Endothelial cell of umbilical vein (primary cell): ENCODE measurements at regions not wholly inside any gene's neighbourhood (a gene's known extent, or its start where the extent isn't known, plus 50 kb on each side); places are given as distances from the start of the nearest gene placed in this dataset.

Experiments used
- BruUV-seq: library from RNA; stranded (reverse); fragments of 400-500 nt; replicated peaks from 2 replicates; lab custom pipeline; 2021; lab: Mats Ljungman, UMichigan
- CTCF ChIA-PET: fragments of 300-600, 350-600 bp; sonication (Branson Sonifier 250); formaldehyde crosslinking; loops from one replicate; lab custom pipeline; 2021; ENCODE audit warnings: antibody characterized with exemption, inconsistent platforms; lab: Charles Lee
- POLR2A ChIA-PET: fragments of 300-600, 350-600 bp; sonication (Branson Sonifier 250); formaldehyde crosslinking; loops from one replicate; lab custom pipeline; 2021; ENCODE audit warnings: antibody characterized with exemption, inconsistent platforms; lab: Charles Lee
- DNase-seq: peaks from one replicate; pipeline ENCODE4 v3.0.0-alpha.2; 2011; ENCODE audit warnings: low read depth, low spot score
- FAIRE-seq: peaks from 2 replicates; lab custom pipeline; 2011; peaks lifted over from hg19 to GRCh38; lab: Jason Lieb, UNC
- H2AFZ ChIP-seq: 2 replicates; pipeline ENCODE4 v1.6.0; 2012; ENCODE audit warnings: low read depth, low read length, control low read depth, inconsistent platforms
- H3K27ac ChIP-seq: 2 replicates; pipeline ENCODE4 v1.5.1; 2011; ENCODE audit warnings: low read depth, mild to moderate bottlenecking, control low read depth, low read length, moderate library complexity; ENCODE audit not compliant: insufficient read depth
- H3K27me3 ChIP-seq, 2 experiments: 2 replicates each; pipeline versions ENCODE4 v1.6.0 to v1.6.1; 2011; ENCODE audit warnings: low read length in 2 of 2, mixed read lengths in 1 of 2; ENCODE audit not compliant: control insufficient read depth in 2 of 2, insufficient read depth in 2 of 2
- H3K36me3 ChIP-seq, 2 experiments: 2 replicates in 1 of 2; 3 replicates in 1 of 2; pipeline ENCODE4 v1.5.1; 2011; ENCODE audit warnings: low read length in 2 of 2, mild to moderate bottlenecking in 1 of 2, moderate library complexity in 1 of 2; ENCODE audit not compliant: control insufficient read depth in 2 of 2, insufficient read depth in 2 of 2; ENCODE audit errors: extremely low read depth in 1 of 2
- H3K4me1 ChIP-seq: 3 replicates; pipeline ENCODE4 v1.5.1; 2011; ENCODE audit warnings: mild to moderate bottlenecking, low read length; ENCODE audit not compliant: control insufficient read depth, insufficient read depth; ENCODE audit errors: extremely low read depth
- H3K4me2 ChIP-seq: 2 replicates; pipeline ENCODE4 v1.6.1; 2011; ENCODE audit warnings: low read length, control low read depth, mixed read lengths; ENCODE audit not compliant: insufficient read depth
- H3K4me3 ChIP-seq, 3 experiments: fragments of 200-600 bp in 1 of 3; sonication (generic), shearing (Covaris generic) in 1 of 3; replicated peaks in 1 of 3; 2 replicates each; pipeline ENCODE4 v1.5.1; 2011 to 2016; ENCODE audit warnings: control low read depth in 3 of 3, low read length in 3 of 3, mild to moderate bottlenecking in 2 of 3, inconsistent platforms in 1 of 3, low read depth in 1 of 3, moderate library complexity in 1 of 3; ENCODE audit not compliant: insufficient read depth in 1 of 3
- H3K79me2 ChIP-seq: 2 replicates; pipeline ENCODE4 v1.6.0; 2012; ENCODE audit warnings: low read length, inconsistent platforms; ENCODE audit not compliant: control insufficient read depth, insufficient read depth
- H3K9ac ChIP-seq: replicated peaks from 2 replicates; pipeline ENCODE3; 2011; ENCODE audit warnings: low read length, control low read depth; ENCODE audit not compliant: insufficient read depth; ENCODE audit errors: extremely low read depth
- H3K9me1 ChIP-seq: replicated peaks from 3 replicates; pipeline ENCODE4 v1.6.0; 2011; ENCODE audit warnings: mild to moderate bottlenecking, low read length; ENCODE audit not compliant: control insufficient read depth, insufficient read depth; ENCODE audit errors: extremely low read depth
- H3K9me3 ChIP-seq: replicated peaks from 2 replicates; pipeline ENCODE4 v1.5.1; 2012; ENCODE audit warnings: low read length, inconsistent platforms; ENCODE audit not compliant: control insufficient read depth, insufficient read depth
- H4K20me1 ChIP-seq: replicated peaks from 2 replicates; pipeline ENCODE3; 2011; ENCODE audit warnings: mild to moderate bottlenecking, low read length; ENCODE audit not compliant: control insufficient read depth, insufficient read depth; ENCODE audit errors: extremely low read depth
- CTCF ChIP-seq, 2 donors: IDR thresholded peaks; 1 replicate in 1 of 2; 2 replicates in 1 of 2; pipeline ENCODE4 v1.5.1; 2011; ENCODE audit warnings: low read length in 2 of 2, mild to moderate bottlenecking in 2 of 2, moderate library complexity in 2 of 2, control low read depth in 1 of 2, inconsistent platforms in 1 of 2, low read depth in 1 of 2; ENCODE audit not compliant: insufficient read depth in 1 of 2; ENCODE audit errors: extremely low read depth in 1 of 2
- EZH2 ChIP-seq: IDR thresholded peaks from 2 replicates; pipeline ENCODE4 v1.6.1; 2012; ENCODE audit warnings: borderline replicate concordance, low read depth, mild to moderate bottlenecking, moderate library complexity, low read length, inconsistent platforms; ENCODE audit not compliant: severe bottlenecking
- FOS ChIP-seq: IDR thresholded peaks from 2 replicates; pipeline ENCODE4 v1.6.1; 2011; ENCODE audit warnings: mild to moderate bottlenecking, low read length, moderate library complexity, borderline replicate concordance; ENCODE audit not compliant: insufficient read depth
- GATA2 ChIP-seq: IDR thresholded peaks from 2 replicates; pipeline ENCODE4 v1.7.0; 2011; ENCODE audit warnings: low read depth, mild to moderate bottlenecking, moderate library complexity, mixed read lengths, low read length; ENCODE audit not compliant: insufficient read length, insufficient read depth
- JUN ChIP-seq: IDR thresholded peaks from 2 replicates; pipeline ENCODE4 v1.6.1; 2011; ENCODE audit warnings: borderline replicate concordance, low read depth; ENCODE audit not compliant: insufficient read length, insufficient read depth
- MAX ChIP-seq: IDR thresholded peaks from 2 replicates; pipeline ENCODE4 v1.6.1; 2011; ENCODE audit not compliant: insufficient read depth, insufficient read length
- MYC ChIP-seq: IDR thresholded peaks from one replicate; pipeline ENCODE4 v1.6.1; 2011; ENCODE audit warnings: mild to moderate bottlenecking, low read depth, low read length
- POLR2A ChIP-seq: IDR thresholded peaks from 2 replicates; pipeline ENCODE4 v1.6.1; 2012; ENCODE audit warnings: low read depth, mild to moderate bottlenecking, control low read depth, low read length
- POLR2AphosphoS5 ChIP-seq: IDR thresholded peaks from 2 replicates; pipeline ENCODE4 v1.6.1; 2012; ENCODE audit warnings: low read depth, mild to moderate bottlenecking, control low read depth, low read length, moderate library complexity; ENCODE audit not compliant: insufficient read depth
- dilution Hi-C: fragments of 300-500 bp; cut with MboI; formaldehyde crosslinking; loops from one replicate; pipeline ENCODE4 v1.15.0; 2019; ENCODE audit warnings: low sequenced_read_pairs; ENCODE audit not compliant: extremely low pct_ligation_motif_present
- intact Hi-C: fragments of 100-400 bp; cut with micrococcal nuclease; formaldehyde crosslinking; loops from one replicate; pipeline ENCODE4 v1.10.0; 2022

GRCh38 chr2:104635608-104636007 is 218.3 kb upstream of the POU3F3 start:
- no peak overlapping the region for H2AFZ ChIP-seq
- ChIA-PET CTCF (no interaction called here), POLR2A (no interaction called here)
- TF ChIP-seq POLR2AphosphoS5 (no peak), GATA2 (no peak), MYC (no peak), FOS (no peak), JUN (no peak), CTCF (IDR thresholded peaks at IDR 0.05; ENCODE audit: extremely low read depth in 1 of 2, insufficient read depth in 1 of 2, low read depth in 1 of 2, low read length in 2 of 2) (no peak), EZH2 (no peak), POLR2A (no peak), MAX (no peak)
- no TSS peak for BruUV-seq
- DNase-seq, result no peak
- no peaks in the 10 kb centered on the region for H3K27me3 ChIP-seq
- H3K79me2 ChIP-seq, result no peaks in the 10 kb centered on the region
- H3K9me1 ChIP-seq, result no peaks in the 10 kb centered on the region
- intact Hi-C loops (no loop called here), dilution Hi-C loops (no loop called here)
- no peaks in the 10 kb centered on the region for H3K36me3 ChIP-seq
- H4K20me1 ChIP-seq, result no peaks in the 10 kb centered on the region
- H3K9me3 ChIP-seq, result peaks cover 10% of the 10 kb centered on the region
- no peak overlapping the region for H3K9ac ChIP-seq
- H3K27ac ChIP-seq, result no peak overlapping the region
- H3K4me2 ChIP-seq, result no peak overlapping the region
- no peaks in the 10 kb centered on the region for H3K4me1 ChIP-seq
- H3K4me3 ChIP-seq, result no peak overlapping the region
- no peak for FAIRE-seq
